ENCODE measurements at regions not wholly inside any gene's neighbourhood (a gene's known extent, or its start where the extent isn't known, plus 50 kb on each side); places are given as distances from the start of the nearest gene placed in this dataset.

DNA sequence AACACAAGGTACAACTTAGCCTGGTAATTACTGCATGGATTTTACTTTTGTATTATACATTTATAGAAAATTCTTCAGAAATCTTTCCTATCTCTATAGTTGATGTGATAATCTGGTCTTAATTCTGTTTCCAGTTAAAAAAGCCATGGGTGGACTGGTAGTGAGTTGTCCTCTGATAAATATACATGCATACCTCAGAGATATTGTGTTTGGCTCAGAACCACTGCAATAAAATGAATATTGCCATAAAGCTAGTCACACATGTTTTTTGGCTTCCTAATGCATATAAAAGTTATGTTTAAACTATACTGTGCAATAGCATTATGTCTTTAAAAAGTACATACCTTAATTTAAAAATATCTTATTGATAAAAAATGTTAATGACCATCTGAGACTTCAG, 708.6 kb upstream of the MARCKS start:
- no peak for ATAC-seq
- Histone ChIP-seq H3K36me3 (no peaks in the 10 kb centered on the region), H3K4me3 (no peak overlapping the region), H3K27ac (no peak overlapping the region), H3K4me1 (no peaks in the 10 kb centered on the region), H3K9me3 (no peaks in the 10 kb centered on the region), H3K27me3 (ENCODE audit: low read depth) (no peaks in the 10 kb centered on the region)
- DNase-seq, result no peak
- intact Hi-C loops (cut with DNase I), result no loop called here
- no peak for TF ChIP-seq CTCF (IDR thresholded peaks at IDR 0.05)

DNA sequence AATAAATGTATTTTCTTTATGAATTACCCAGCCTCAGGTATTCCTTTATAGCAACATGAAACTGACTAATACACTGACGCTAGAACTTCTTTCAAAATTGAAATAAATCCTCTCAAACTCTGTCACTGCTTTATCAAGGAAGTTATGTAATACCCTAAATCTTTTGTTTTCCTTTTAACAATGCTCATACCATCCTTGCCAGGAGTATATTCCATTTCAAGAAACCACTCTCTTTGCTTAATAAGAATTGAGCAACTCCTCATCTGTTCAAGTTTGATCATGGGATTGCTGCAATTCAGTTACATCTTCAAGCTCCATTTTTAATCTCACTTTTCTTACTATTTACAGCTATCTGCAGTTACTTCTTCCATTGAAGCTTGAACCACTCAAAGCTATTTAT, 707.6 kb upstream of the MARCKS start:
- Histone ChIP-seq H3K27ac (no peak overlapping the region), H3K27me3 (ENCODE audit: low read depth) (no peaks in the 10 kb centered on the region), H3K4me3 (no peak overlapping the region), H3K36me3 (no peaks in the 10 kb centered on the region), H3K4me1 (no peaks in the 10 kb centered on the region), H3K9me3 (no peaks in the 10 kb centered on the region)
- ATAC-seq, result no peak
- intact Hi-C loops (cut with DNase I), result no loop called here
- DNase-seq, result no peak
- no peak for TF ChIP-seq CTCF (IDR thresholded peaks at IDR 0.05)

GRCh38 chr6:113160306-113161017, 696.7 kb upstream of the MARCKS start:
- Histone ChIP-seq H3K27me3 (ENCODE audit: low read depth) (no peaks in the 10 kb centered on the region), H3K36me3 (no peaks in the 10 kb centered on the region), H3K9me3 (no peaks in the 10 kb centered on the region), H3K4me3 (no peak overlapping the region), H3K4me1 (peaks cover 9% of the 10 kb centered on the region), H3K27ac (no peak overlapping the region)
- intact Hi-C loops (cut with DNase I), result no loop called here
- TF ChIP-seq CTCF (IDR thresholded peaks at IDR 0.05), result no peak
- no peak for ATAC-seq
- no peak for DNase-seq

DNA sequence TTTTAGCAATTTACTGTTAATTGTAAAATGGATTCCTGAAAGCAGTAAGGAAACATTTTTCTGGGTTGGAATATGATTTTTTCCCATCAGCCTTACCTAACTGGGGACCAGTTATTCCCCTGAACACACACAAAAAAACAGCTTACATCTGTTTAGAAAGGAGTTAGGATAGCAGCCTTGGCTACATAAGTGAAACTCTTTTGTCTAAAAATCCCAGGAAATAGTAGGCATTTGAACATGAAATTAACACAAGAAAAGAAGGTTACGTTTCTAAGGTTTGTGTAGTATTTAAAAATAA, 696.2 kb upstream of the MARCKS start:
- TF ChIP-seq CTCF (IDR thresholded peaks at IDR 0.05), result no peak
- no peak overlapping the region for H3K27ac ChIP-seq
- no peaks in the 10 kb centered on the region for H3K9me3 ChIP-seq
- H3K4me3 ChIP-seq, result no peak overlapping the region
- no peaks in the 10 kb centered on the region for H3K36me3 ChIP-seq
- ATAC-seq, result no peak
- H3K4me1 ChIP-seq, result peaks cover 9% of the 10 kb centered on the region
- H3K27me3 ChIP-seq (ENCODE audit: low read depth), result no peaks in the 10 kb centered on the region
- no peak for DNase-seq
- intact Hi-C loops (cut with DNase I), result no loop called here

- no peaks in the 10 kb centered on the region for H3K9me3 ChIP-seq
- intact Hi-C loops (cut with DNase I), result no loop called here
Measured at GRCh38 chr6:113162739-113163138, 694.4 kb upstream of the MARCKS start.

More at GRCh38 chr6:113162739-113163138, 694.4 kb upstream of the MARCKS start:
- ATAC-seq (no peak), DNase-seq (no peak)
- H3K4me3 ChIP-seq, result no peak overlapping the region
- no peaks in the 10 kb centered on the region for H3K36me3 ChIP-seq
- TF ChIP-seq CTCF (IDR thresholded peaks at IDR 0.05), result no peak
- peaks cover 9% of the 10 kb centered on the region for H3K4me1 ChIP-seq
- H3K27ac ChIP-seq, result no peak overlapping the region
- no peaks in the 10 kb centered on the region for H3K27me3 ChIP-seq (ENCODE audit: low read depth)
